ENCODE measurements at regions not wholly inside any gene's neighbourhood (a gene's known extent, or its start where the extent isn't known, plus 50 kb on each side); places are given as distances from the start of the nearest gene placed in this dataset.

DNA sequence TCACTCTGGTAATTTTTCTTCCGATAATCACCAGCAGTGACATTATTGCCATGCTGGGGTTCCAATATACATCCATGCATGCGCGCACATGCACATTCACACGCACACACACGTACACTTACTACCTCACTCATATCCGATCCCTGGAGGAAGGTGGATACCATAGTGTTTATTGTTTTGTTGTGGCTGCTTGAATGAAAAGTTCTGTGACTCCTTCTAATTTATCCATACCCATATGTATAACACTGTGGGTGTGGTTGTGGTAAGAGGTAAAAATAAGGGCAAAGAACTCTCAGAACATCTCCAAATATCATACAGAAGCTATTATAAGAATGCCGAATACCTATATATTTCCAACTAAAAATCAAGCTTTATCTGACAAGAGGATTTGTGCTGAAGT is 407.8 kb upstream of the PODXL start:
- TF ChIP-seq YY1 (IDR thresholded peaks at IDR 0.05; ENCODE audit: insufficient read depth, insufficient read length) (no peak), ZNF274 (IDR thresholded peaks at IDR 0.05; ENCODE audit: low read depth, low read length) (no peak), SUZ12 (IDR thresholded peaks at IDR 0.05; ENCODE audit: extremely low read depth, insufficient read depth, insufficient read length) (no peak)

All from NT2/D1 (cell line).